G401 (cell line): ENCODE measurements at regions not wholly inside any gene's neighbourhood (a gene's known extent, or its start where the extent isn't known, plus 50 kb on each side); places are given as distances from the start of the nearest gene placed in this dataset.
A peak's percentile ranks its signal among the peaks of the same experiment; 100 is the strongest.
"Not testable (repeated sequence)": the region's sequence is repeated elsewhere in the genome, so short reads cannot be mapped to it uniquely, and the experiment has no call there.

Experiments
- DNase-seq: peaks from one replicate; pipeline ENCODE4 v3.0.0-alpha.2; 2015; ENCODE audit warnings: low spot score
- in situ Hi-C: cut with HindIII; loops from 2 replicates; pipeline ENCODE4 v1.10.0; 2016; ENCODE audit warnings: low sequenced_read_pairs, mixed read lengths

DNA sequence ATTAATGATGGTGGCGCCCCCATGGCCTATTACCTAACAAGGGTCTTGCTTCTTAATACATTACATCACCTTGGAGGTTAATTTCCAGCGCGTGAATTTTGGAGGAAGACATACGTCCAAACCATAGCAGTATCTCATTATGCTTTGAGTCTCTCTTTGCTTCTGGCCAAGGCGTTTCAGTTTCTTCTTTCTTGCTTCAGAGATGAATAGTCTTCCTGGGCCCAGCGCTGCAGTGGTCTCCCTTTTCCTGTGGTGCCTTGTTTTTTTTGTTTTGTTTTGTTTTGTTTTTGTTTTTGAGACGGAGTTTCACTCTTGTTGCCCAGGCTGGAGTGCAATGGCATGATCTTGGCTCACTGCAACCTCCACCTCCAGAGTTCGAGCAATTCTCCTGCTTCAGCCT, 268.4 kb downstream of the SOX4 start:
- in situ Hi-C loops, result no loop called here

DNA sequence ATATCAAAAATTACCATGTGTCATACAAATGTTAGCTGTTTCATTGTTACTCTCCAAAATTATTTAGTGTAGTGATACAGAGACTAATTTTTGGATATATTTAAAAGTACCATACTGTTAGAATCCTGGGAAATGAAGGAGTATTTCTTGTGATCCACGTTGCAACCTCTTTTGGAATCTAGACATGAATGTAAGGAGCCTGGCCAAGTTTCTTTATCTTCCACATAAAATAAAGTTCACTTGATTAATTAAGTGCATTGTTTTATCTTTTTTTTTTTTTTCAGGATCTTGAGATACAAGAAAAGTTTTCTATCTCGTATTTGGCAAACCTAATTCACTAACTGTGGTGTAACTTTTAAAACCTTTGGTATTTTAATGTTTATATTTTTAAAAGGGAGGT, 270.7 kb downstream of the SOX4 start:
- in situ Hi-C loops, result no loop called here
- DNase-seq, result no peak

More for the DNA sequence above, 268.4 kb downstream of the SOX4 start:
- no peak for DNase-seq

DNA sequence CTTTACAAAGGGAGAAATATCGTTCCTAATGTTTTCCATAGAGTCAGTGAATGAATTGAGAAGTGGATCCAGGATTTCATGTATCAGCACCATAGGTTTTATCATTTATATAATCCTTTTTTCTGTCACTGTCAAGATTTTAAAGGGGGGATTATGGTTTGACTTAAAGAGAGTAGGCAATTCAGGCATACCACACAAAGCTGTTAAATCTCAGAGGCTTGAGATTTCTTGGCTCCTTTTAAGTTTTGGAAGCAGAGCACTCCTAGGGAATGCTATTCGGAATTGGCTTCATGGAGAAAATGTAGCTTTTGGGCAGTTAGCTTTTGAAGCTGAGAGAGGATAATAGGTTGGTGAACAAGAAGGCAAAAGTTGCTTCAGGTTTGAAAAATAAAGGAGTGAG, 274.7 kb downstream of the SOX4 start:
- in situ Hi-C loops, result no loop called here
- no peak for DNase-seq

DNA sequence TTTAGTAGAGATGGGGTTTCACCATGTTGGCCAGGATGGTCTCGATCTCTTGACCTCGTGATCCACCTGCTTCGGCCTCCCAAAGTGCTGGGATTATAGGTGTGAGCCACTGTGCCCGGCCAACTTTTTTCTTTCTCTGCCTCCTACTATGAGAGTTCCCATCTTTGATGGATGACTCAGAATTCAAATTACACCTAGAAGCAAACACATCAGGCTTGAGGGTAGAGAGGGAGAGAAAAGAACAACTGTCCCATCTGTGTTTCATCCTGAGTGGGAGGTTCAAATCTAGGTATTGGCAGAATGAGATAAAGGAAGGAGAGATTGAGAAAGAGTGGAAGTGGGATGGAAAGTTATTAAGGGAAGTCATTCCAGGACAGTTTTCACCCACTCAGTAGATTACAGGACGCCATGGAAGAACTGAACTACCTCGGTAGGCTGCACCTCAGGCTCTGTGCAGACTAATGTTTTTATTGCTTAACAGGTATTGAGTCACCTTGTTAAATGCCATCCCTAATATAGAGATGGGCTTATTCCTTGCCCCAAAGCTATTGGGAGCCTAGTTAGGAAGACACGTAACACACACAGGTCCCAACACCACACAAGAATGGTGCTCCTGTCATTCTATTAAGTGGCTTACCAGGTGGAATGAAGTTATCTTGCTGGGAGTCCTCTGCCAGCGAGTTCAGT, 275.7 kb downstream of the SOX4 start:
- DNase-seq, result no peak
- in situ Hi-C loops, result no loop called here

DNA sequence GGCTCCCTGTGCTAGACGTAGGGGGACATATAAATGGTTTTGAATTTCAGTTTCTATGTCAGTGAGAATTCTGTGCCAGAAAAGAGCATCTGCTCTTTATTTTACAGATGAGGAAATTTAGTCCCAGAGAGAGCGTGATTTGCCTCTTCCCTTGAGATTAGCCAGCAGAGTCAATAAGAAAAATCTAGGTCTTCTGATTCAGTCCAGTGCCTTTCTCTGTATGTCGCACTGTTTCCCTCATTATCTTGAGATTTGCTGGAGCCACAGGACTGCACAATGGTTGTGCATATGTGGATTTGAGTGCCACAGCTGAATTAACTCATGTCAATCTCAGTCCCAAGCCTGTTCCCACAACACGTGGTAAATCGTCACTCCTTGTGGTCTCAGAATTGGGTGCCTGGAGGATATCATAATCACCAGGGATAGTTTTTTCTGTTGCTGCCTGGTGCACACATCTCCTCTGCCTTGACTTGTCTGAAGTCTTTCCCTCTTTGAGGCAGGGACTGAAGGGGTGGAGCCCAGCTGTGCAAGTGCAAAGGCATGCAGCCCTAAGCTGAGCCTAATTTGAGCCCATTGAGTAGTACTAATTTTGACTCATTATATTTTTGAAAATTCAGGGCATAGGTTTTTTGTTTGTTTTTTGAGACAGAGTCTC, 276.7 kb downstream of the SOX4 start:
- DNase-seq, result no peak
- in situ Hi-C loops, result no loop called here

DNA sequence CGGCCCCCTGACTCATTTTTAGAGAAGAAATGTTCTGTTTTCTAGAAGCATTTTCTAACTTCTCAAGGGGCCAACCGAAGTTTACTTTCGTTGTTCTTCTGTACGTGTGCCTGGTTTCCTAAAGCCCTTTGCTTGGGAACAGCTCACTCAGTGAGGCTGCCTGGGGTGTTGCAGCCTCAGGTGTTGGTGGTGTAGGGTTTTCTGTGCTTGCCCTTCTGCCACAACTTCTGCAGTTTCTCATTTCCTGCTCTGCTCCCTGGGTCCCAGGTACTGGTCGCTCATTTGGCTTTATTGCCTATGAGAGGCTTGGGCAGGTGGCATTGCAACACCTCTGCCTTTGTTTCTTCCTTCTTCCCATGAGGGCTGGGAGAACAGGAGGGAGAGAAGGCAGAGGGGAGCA, 278.3 kb downstream of the SOX4 start:
- in situ Hi-C loops, result no loop called here
- no peak for DNase-seq

DNA sequence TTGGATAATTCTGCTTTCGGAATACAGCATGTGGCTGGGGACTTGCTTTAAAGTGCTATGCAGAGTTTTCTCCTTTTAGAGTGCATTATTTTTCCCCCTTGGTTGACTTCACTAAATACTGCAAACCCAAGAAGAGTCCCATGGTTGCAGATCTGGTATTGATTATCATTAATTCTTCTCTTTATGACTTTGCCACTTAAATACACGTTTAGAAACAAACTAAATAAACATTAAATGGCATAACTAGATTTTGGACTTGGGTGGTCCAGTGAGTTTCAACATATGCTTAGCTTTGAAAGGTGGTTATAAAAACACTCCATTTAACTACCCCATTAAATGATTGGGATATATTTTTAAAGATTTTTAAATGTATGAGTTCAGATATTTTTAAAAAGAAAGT, 279.2 kb downstream of the SOX4 start:
- in situ Hi-C loops, result no loop called here
- no peak for DNase-seq

DNA sequence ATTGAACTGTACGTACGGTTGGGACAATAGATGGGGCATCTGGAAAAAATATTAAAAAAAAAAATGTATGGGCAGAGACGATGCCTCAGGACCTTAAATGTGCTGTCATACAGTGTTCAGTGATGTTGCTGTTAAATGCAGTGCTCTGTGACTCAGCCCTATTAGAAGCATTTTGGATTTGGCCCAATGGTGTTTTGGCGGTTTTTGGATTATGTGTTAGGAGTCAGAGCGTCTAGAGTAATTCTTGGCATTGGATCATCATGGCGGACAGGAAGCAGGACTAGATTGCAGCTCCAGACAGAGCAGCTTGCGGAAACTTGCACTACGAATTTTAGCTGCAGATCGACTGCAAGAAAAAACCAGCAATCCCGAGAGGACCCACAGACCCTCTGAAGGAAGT, 280.0 kb downstream of the SOX4 start:
- in situ Hi-C loops, result no loop called here
- no peak for DNase-seq

DNA sequence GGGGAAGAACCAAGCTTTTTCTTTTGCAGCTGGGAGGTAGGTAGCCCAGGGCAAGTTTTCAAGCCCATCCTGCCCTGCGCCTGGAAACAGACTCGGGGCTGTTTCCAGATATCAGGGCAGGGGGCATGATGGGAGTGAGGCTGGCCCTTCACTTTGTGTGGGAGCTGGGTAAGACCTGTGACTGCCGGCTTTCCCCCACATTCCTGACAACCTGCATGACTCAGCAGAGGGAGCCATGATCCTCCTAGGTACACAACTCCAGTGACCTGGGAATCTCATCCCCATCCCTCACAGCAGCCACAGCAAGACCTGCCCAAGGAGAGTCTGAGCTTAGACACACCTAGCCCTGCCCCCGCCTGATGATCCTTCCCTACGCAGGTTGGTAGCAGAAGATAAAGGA, 280.8 kb downstream of the SOX4 start:
- in situ Hi-C loops, result no loop called here
- no peak for DNase-seq

DNA sequence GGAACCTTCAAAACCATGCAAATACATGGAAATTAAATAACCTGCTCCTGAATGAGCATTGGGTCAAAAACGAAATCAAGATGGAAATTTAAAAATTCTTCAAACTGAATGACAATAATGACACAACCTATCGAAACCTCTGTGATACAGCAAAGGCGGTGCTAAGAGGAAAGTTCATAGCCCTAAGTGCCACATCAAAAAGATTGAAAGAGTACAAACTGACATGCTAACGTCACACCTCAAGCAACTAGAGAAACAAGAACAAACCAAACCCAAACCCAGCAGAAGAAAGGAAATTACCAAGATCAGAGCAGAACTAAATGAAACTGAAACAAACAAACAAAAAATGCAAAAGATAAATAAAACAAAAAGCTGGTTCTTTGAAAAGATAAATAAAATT, 283.5 kb downstream of the SOX4 start:
- in situ Hi-C loops, DNase-seq: not testable (repeated sequence)

DNA sequence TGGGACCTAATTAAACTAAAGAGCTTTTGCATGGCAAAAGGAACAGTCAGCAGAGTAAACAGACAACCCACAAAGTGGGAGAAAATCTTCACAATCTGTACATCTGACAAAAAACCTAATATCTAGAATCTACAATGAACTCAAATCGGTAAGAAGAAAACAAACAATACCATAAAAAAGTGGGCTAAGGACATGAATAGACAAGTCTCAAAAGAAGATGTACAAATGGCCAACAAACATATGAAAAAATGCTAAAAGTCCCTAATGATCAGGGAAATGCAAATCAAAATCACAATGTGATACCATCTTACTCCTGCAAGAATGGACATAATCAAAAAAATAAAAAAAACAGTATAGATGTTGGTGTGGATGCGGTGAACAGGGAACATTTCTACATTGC, 286.7 kb downstream of the SOX4 start:
- DNase-seq, in situ Hi-C loops: not testable (repeated sequence)

DNA sequence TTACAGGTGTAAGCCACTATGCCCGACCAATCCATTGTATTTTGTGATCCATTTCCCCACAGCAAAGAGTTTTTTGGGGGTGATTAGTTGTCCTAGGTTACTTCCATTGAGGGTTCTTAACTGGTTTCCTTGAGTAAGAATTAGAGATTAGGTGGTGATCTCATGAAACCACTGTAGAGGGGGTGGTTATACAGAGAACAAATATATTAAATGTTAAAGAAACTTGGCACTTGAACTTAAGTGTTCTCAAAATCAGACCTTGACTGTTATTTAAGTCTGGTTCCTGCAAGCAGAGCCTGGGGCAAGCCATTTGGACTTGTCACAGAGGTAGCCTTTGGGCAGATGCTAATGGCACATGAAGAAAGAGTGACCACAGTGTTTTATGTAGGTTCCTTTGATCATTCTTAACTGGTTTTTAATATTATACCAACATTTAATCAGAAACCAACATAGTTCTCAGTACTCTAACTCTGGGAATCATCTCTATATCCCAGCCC, 288.5 kb downstream of the SOX4 start:
- no peak for DNase-seq
- in situ Hi-C loops, result no loop called here

DNA sequence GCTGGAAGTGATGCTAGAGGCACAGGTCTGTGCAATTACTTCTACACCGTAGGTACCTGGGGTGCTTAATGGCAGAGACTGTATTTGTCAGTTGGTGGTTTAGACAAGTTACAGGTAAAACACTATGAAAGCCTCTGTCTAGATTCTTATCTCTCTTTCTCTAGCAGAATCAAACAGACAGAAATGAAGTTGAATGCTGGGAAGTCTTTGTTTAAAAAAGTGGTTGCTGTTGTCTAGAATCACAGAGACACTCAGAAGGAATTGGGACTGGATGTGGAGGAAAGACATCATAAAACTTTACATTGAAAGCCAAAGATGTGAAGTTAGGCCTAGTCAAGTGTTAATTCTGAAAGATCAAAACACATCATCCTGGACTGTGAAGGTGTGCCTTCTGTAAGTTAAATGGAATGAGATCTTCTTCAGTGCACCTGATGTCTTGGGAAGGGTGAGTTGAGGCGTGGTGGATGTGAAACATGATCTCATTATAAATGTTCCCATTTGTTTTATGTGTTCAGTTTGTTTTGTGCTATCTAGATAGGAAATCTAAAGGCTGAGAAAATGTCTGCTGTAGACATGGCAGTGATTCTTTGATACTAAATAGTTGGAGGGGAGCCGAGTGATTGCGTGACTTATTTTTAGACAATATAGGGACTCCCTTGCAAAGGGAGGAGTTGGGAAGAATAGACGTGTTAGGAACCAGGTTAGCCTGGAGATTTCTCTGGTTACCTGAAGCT, 290.2 kb downstream of the SOX4 start:
- in situ Hi-C loops, result no loop called here
- no peak for DNase-seq

DNA sequence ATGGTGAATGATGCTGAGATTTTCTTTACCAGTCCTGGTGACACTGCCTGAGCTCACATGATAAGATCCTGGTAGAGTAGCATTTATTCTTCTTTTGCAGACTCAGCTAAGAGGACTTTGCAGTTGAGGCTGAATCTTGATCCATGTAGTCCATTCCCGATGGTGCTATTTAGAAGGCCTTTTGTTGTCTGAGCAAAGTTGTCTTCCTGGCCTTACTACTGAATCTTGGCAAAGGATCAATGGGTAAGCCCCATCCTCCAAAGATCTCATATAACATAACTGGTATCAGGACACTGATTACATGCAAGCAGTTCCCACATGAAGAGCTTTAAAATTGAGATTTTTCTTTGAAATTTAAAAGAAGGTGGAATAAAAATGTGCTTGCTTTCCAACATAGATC, 291.6 kb downstream of the SOX4 start:
- no peak for DNase-seq
- in situ Hi-C loops, result no loop called here

DNA sequence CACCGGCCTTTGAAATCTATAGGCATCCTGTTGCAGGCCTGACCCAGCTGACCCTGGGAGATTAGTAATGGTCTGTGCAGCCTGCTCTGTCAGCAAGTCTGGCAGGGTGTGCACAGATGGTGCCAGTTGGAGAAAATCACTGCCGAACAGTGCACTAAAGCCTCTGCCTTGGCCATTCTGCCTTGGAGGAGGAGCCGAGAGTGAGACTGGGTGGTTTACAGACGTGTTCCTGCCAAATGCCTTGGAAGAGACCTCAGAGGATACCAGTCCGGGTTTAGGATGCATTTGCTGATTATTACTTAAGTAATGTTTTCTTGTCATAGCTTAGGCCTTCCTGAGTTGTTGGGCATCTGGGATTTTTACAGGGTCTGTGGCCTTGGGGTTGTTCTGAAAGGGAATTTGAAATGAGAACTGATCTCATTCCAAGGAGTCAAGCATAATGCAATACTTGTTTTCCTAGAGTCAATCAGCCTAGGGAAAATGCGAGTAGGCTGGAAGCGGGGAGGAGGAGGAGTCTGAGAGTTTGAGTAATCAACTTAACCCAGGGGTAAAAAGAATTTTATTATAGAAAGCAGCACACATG, 292.1 kb downstream of the SOX4 start:
- in situ Hi-C loops, result no loop called here
- DNase-seq, result peak; percentile 51

DNA sequence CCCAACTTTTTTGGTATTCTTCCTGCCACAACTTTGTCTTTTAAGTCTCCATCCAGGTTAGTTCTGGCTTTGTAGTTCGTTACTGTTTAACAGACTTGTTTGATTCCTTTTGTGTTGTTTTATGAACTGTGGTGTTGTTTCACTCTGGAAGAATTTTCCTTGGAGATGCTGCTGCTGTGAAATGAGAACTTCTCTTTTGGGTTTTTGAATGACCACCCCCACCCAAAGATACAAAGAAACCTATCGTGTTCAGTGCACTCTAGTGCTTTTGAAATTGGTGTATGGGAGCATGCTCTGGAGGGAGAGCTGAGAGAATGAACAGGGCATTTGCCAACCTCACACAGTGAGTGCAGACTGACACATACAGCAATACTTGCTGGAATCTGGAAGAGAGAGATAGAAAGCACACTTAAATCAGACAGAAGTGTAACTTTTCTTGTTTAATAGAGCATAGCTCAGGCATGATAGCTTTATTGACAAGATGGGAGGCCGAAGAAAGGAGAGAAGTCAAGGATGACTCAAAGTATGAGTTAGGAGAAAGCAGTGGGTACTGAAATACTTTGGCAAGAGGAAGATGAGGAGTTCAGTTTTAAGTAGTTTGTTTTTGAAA, 293.1 kb downstream of the SOX4 start:
- in situ Hi-C loops, result no loop called here
- no peak for DNase-seq

DNA sequence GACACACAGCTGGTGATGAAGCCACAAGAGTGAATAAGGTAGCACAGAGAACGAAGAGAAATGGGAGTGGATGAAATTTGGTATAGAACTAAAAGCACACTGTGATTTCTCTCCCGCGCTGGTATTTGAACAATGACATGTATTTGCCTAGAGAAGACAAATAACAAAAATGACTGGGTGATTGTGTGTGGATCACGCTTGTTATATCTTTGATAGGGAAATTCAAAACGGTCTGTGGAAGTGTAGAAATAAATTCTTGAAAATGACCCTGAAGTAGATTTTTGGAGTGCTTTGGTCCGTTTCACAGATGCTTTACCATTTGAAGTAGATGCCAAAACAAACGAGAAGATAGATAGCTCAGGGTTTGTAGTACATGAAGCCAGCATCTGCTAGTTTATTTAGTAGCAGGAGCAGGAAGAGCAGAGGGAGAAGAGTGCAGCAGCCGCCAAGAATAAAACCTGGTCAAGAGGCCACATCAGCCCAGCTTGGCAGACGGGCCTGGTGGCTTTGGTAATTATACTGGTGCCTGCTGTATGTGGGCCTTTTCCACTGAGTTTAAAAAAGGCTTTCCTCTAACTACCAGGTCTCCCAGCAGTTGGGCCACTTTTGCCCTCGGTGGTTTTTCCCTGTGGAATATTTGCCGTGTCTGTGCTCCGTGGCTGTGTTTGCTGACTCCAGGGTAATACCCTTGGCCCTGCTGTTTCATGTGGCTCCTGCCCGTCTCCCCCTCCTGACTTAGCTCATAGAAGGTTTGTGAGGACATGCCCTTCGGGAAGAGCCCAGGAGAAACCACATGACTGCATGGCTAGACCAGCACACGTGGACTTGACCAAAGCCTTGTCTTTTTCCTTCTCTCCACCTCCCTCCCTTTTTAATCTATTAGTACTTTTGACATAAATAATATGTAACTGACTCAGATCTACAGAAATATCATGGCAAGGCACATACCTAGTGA, 294.0 kb downstream of the SOX4 start:
- in situ Hi-C loops, result no loop called here
- DNase-seq, result no peak

DNA sequence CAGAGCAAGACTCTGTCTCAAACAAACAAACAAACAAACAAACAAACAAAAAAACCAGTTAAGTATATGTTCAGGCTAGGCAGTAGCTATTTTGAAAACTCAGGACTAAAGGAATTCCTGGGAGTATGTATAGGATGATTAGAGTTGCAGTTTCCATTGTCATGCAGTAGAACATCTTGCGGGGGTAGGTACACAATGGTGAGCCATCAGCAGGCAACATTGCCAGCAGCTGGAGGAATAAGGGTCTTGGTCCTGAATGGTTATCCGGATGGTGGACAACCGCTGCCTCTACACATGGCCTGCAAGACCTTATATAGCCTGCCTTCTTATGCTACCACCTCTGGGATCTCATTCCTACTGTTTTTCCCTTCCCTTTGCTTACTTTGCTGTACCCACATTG, 297.5 kb downstream of the SOX4 start:
- no peak for DNase-seq
- in situ Hi-C loops, result no loop called here

DNA sequence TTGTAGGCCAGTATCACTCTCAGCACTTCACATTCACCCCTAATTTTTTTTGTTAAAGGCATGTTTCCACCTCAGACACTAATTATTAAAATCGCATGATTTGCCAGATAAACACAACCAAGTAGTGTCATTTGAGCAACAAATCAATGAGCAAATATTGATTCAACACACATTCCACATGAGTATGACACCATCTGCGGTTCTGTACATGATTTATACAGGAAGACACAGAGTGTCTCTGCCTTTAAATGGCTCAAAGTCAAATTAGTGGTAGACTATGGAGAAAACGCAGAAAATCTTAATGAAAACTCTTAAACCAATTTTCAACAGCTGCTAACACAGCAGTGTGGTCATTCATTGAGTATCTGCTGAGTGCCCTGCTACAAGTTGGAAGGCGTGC, 300.2 kb downstream of the SOX4 start:
- in situ Hi-C loops, result no loop called here
- DNase-seq, result no peak
